ENCODE measurements at regions not wholly inside any gene's neighbourhood (a gene's known extent, or its start where the extent isn't known, plus 50 kb on each side); places are given as distances from the start of the nearest gene placed in this dataset.

- no peaks in the 10 kb centered on the region for H3K4me1 ChIP-seq (ENCODE audit: insufficient read depth, low read length)
- no peaks in the 10 kb centered on the region for H3K9me2 ChIP-seq (replicated peaks; ENCODE audit: low read length)
- H3K36me3 ChIP-seq (ENCODE audit: low read depth, low read length) = no peaks in the 10 kb centered on the region
- no peak overlapping the region for H3K4me2 ChIP-seq (ENCODE audit: low read length)
- intact Hi-C loops (cut with micrococcal nuclease) = no loop called here
- DNase-seq = no peak
- ATAC-seq = no peak
- H3F3A ChIP-seq (ENCODE audit: low read length, unreplicated experiment) = no peaks in the 10 kb centered on the region
- H3K9ac ChIP-seq (ENCODE audit: low read length) = no peak overlapping the region
- TF ChIP-seq EZH2 (IDR thresholded peaks at IDR 0.05; ENCODE audit: low read length, unreplicated experiment) (no peak), CTCF (conservative IDR thresholded peaks at IDR 0.05; ENCODE audit: low read depth, low read length) (no peak), EZH2phosphoT487 (IDR thresholded peaks at IDR 0.05; ENCODE audit: borderline replicate concordance, low read length) (no peak)
- CTCF ChIA-PET = no interaction called here
- POLR2A ChIA-PET (ENCODE audit: unreplicated experiment) = no interaction called here
- no peak overlapping the region for H2AFZ ChIP-seq (ENCODE audit: low read length)
- H3K27me3 ChIP-seq (ENCODE audit: low read length) = no peaks in the 10 kb centered on the region
- H3K79me2 ChIP-seq (ENCODE audit: low read length) = no peaks in the 10 kb centered on the region
- H3K4me3 ChIP-seq (ENCODE audit: low read length) = no peak overlapping the region
- H3K27ac ChIP-seq (ENCODE audit: low read length) = no peak overlapping the region
- H4K20me1 ChIP-seq (ENCODE audit: low read length) = no peaks in the 10 kb centered on the region
- H3K9me3 ChIP-seq (ENCODE audit: low read length) = no peaks in the 10 kb centered on the region
- BruUV-seq (replicated peaks) = no TSS peak
Measured at GRCh38 chr12:93102744-93103143, 173.6 kb upstream of the EEA1 start.

- DNase-seq (no peak), ATAC-seq (no peak)
- H3K4me3 ChIP-seq (ENCODE audit: low read length) = no peak overlapping the region
- H3K9ac ChIP-seq (ENCODE audit: low read length) = no peak overlapping the region
- no peaks in the 10 kb centered on the region for H3K36me3 ChIP-seq (ENCODE audit: low read depth, low read length)
- intact Hi-C loops (cut with micrococcal nuclease) = no loop called here
- no peaks in the 10 kb centered on the region for H3K79me2 ChIP-seq (ENCODE audit: low read length)
- no peak for TF ChIP-seq EZH2 (IDR thresholded peaks at IDR 0.05; ENCODE audit: low read length, unreplicated experiment)
- no peak for TF ChIP-seq EZH2phosphoT487 (IDR thresholded peaks at IDR 0.05; ENCODE audit: borderline replicate concordance, low read length)
- no peak for TF ChIP-seq CTCF (conservative IDR thresholded peaks at IDR 0.05; ENCODE audit: low read depth, low read length)
- BruUV-seq (replicated peaks) = no TSS peak
- CTCF ChIA-PET = no interaction called here
- no peak overlapping the region for H3K4me2 ChIP-seq (ENCODE audit: low read length)
- H3F3A ChIP-seq (ENCODE audit: low read length, unreplicated experiment) = no peaks in the 10 kb centered on the region
- POLR2A ChIA-PET (ENCODE audit: unreplicated experiment) = no interaction called here
- no peaks in the 10 kb centered on the region for H3K4me1 ChIP-seq (ENCODE audit: insufficient read depth, low read length)
- no peaks in the 10 kb centered on the region for H3K9me3 ChIP-seq (ENCODE audit: low read length)
- H3K9me2 ChIP-seq (replicated peaks; ENCODE audit: low read length) = no peaks in the 10 kb centered on the region
- H3K27me3 ChIP-seq (ENCODE audit: low read length) = no peaks in the 10 kb centered on the region
- no peak overlapping the region for H3K27ac ChIP-seq (ENCODE audit: low read length)
- H4K20me1 ChIP-seq (ENCODE audit: low read length) = no peaks in the 10 kb centered on the region
- H2AFZ ChIP-seq (ENCODE audit: low read length) = no peak overlapping the region
Measured at GRCh38 chr12:93103154-93103553, 174.1 kb upstream of the EEA1 start.

GRCh38 chr12:93104535-93104934, 175.4 kb upstream of the EEA1 start:
- CTCF ChIA-PET = no interaction called here
- DNase-seq (no peak), ATAC-seq (no peak)
- no peak overlapping the region for H2AFZ ChIP-seq (ENCODE audit: low read length)
- H3K4me2 ChIP-seq (ENCODE audit: low read length) = no peak overlapping the region
- no peaks in the 10 kb centered on the region for H3K9me2 ChIP-seq (replicated peaks; ENCODE audit: low read length)
- no peak overlapping the region for H3K4me3 ChIP-seq (ENCODE audit: low read length)
- no peaks in the 10 kb centered on the region for H4K20me1 ChIP-seq (ENCODE audit: low read length)
- no peaks in the 10 kb centered on the region for H3K79me2 ChIP-seq (ENCODE audit: low read length)
- H3K36me3 ChIP-seq (ENCODE audit: low read depth, low read length) = no peaks in the 10 kb centered on the region
- no peak overlapping the region for H3K9ac ChIP-seq (ENCODE audit: low read length)
- no peak overlapping the region for H3K27ac ChIP-seq (ENCODE audit: low read length)
- intact Hi-C loops (cut with micrococcal nuclease) = no loop called here
- no peaks in the 10 kb centered on the region for H3K27me3 ChIP-seq (ENCODE audit: low read length)
- H3K9me3 ChIP-seq (ENCODE audit: low read length) = no peaks in the 10 kb centered on the region
- TF ChIP-seq EZH2 (IDR thresholded peaks at IDR 0.05; ENCODE audit: low read length, unreplicated experiment) = no peak
- no peak for TF ChIP-seq CTCF (conservative IDR thresholded peaks at IDR 0.05; ENCODE audit: low read depth, low read length)
- TF ChIP-seq EZH2phosphoT487 (IDR thresholded peaks at IDR 0.05; ENCODE audit: borderline replicate concordance, low read length) = no peak
- BruUV-seq (replicated peaks) = no TSS peak
- no peaks in the 10 kb centered on the region for H3K4me1 ChIP-seq (ENCODE audit: insufficient read depth, low read length)
- H3F3A ChIP-seq (ENCODE audit: low read length, unreplicated experiment) = no peaks in the 10 kb centered on the region
- POLR2A ChIA-PET (ENCODE audit: unreplicated experiment) = no interaction called here

All from PC-3 (cell line).